Medulla oblongata (tissue), 1 donor: ENCODE measurements at regions not wholly inside any gene's neighbourhood (a gene's known extent, or its start where the extent isn't known, plus 50 kb on each side); places are given as distances from the start of the nearest gene placed in this dataset.
"Not testable (repeated sequence)": the region's sequence is repeated elsewhere in the genome, so short reads cannot be mapped to it uniquely, and the experiment has no call there.

Experiments used
- DNase-seq: peaks from one replicate; pipeline ENCODE4 v3.0.0-alpha.2; 2015; ENCODE audit errors: extremely low spot score

DNA sequence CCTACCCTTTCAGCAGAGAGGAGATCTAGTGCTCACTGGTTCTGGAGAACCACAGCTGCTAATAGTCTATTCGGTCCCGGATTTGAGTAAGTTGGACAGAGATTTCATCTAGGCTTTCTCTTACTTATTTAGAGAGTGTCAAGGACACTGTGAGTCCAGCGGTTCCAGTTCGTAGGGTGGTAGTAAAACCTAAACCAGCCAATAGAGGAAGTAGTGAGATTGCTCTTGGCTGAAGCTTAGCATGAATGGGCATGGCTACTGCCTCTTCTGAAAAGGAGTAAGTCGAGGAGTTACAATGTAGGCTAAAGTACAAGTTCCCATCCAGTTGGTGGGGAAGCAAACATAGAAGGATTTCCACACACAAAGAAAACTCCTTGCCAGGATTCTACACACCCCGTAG, 109.6 kb upstream of the MOCS2 start:
- DNase-seq, result no peak

DNA sequence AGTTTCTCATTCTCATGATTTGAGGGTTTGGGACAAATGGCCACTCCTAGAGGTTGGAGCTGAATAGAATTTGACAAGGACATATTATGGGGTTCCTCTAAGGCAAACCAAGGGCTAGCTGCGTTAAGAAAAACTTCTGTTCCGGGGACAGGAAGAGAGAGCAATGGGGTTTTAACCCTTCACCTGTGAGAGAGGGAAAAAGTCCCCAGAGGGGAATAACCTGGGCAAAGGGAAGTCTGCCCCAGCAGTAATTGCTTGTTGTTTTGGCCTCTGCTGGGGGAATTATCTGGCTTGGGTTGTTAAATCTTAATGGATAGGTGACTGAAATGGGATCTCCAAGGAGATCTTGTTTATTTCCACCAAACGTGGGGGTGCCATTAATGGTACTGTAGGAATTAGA, 110.1 kb upstream of the MOCS2 start:
- DNase-seq, result no peak

DNA sequence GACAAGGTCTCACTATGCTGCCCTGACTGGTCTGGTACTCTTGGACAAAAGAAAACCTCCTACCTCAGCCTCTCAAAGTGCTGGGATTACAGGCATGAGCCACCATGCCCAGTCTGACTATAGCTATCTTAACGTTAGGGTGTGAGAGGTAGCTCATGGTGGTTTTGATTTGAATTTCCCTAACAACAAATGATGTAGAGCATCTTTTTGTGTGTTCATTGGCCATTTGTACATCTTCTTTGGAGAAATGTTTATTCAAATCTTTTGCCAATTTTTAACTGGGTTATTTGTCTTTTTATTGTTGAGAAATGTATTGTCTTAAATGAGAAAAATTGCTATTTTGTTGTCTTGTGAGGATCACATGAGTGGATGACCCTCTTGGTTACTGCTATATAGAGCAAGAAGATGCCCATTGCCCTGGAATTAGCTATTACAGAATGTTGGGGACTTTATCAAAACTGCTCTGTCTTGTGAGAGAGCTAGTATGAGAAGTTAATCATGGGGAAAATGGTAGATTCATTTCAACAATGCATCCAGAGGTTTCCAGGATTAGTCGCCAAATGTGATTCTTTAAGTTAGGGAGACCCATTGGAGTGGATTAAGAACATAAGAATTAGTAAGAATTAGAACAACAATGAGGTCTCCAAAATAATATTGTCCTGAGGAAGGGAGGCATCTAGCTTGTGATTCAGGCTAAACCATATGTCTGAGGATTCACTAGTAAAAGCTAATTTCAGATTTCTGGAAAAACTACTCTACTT, 124.3 kb upstream of the MOCS2 start:
- DNase-seq, result no peak

DNA sequence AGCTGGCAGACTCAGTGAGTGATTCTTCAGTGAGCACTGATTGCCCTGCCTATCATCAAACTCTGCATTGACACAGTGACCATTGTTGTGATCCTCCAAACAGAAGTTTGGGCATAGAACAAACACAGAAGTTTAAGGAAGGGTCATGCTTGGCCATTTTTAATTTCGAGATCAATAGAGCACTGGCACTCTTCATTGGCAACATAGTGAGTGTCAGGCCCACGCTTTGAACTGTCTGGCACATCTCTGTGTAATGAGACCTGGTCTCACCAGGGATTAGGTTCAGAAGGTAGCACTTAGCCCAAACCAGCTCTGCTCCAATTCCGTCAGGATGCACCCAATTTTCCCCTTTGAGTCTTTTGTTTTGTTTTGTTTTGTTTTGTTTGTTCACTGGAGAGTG, 127.1 kb upstream of the MOCS2 start:
- DNase-seq, result no peak

DNA sequence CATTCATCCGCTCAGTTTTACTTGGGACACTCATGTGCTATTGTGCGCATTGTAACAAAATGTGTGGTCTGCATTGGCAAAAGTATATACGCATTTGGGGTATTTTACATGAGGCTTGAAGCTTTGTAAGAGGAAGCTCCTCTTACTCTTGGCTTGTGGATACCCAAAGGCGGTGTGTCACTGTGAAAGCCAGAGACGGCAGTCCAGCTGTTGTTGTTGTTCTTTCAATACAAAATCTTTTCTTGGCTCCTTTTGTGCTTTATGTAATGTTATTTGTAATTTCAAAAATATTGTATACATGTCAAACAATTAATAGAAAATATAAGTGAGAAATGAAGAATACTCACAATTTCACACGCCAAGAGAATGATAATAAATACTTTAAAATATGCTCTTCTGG, 128.3 kb upstream of the MOCS2 start:
- DNase-seq, result no peak

DNA sequence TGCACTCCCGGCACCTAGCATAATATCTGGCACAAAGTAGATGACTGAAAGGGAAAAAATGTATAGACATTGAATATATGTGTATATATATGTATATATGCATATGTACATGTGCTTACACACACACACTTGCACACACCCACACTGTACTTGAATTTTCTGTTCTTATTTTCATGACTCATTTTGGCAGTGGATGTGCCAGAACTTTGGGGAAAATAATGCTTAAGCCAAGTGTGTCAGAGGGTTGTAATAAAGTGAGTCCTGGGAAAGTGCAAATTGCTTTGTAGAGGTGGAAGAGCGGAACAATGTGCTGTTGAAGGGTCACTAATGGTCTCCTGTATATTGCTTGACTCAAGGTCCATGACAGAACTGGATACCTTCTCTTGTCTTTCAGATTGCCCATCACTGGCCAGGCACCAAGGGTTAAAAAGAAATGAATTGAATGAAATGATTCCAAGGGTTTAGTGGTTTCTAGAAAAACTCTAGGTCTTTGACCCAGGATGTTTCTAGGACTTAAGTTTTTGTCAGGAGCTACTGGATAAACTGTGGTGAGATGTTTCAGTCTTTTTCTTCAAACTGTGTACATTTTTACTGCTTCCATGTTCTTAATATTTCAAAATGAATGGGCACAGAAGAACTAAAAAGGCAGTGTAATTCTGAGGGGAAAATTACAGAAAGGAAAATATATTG, 129.9 kb upstream of the MOCS2 start:
- DNase-seq, result no peak

DNA sequence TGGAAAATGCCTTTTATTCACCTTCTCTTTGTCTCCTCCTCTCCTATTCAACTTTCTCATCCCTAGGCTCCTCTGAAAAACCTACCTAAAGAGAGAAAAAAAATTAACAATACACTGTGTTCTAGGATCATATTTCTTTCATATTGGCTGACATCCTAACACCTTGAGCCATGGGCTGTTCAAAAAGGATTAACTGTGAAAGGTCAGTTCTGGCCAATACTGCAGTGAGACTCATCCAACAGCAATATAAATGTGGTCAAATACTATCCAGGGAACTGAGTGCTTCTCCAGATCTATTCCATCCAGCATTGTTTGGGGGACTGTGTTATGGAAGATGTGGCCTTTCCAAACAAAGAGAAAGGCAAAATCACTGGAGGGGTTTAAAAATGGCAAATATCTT, 131.1 kb upstream of the MOCS2 start:
- no peak for DNase-seq

DNA sequence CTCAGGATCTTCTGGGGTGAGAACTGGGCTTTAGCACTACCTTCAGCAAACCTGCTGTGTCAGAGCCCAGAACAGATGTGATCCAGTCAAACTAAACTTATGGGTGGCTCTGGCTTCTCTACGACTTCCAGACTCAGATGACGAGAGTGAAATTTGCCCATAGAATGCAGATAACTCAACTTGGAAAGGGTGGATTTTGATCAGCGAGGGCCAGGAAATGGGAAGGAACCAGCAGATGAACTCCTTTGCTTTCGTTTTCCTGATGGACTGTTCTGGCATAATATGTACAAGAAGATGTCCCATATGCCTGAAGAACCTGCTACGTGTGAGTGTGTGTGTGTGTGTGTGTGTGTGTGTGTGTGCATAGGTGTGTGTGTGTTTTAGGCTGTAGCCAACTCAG, 132.0 kb upstream of the MOCS2 start:
- no peak for DNase-seq

DNA sequence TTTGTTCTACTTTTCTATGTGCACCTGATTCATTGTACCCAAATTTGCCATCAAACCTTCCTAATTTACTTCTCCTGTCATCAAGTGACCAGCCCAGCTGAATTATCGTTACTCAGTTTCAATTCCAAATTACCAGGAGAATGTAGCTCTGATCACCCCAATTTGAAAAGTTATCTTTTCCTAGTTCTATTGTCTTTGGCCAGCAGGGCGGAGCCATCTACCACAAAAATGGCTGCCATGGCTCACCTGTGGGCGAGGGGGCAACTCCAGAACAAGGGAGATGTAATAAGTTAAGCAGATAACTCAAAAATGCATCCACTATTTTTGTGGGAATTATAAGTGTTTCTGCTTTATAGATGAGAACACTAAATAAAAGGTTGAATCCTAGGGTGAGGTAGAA, 133.8 kb upstream of the MOCS2 start:
- DNase-seq, result no peak

DNA sequence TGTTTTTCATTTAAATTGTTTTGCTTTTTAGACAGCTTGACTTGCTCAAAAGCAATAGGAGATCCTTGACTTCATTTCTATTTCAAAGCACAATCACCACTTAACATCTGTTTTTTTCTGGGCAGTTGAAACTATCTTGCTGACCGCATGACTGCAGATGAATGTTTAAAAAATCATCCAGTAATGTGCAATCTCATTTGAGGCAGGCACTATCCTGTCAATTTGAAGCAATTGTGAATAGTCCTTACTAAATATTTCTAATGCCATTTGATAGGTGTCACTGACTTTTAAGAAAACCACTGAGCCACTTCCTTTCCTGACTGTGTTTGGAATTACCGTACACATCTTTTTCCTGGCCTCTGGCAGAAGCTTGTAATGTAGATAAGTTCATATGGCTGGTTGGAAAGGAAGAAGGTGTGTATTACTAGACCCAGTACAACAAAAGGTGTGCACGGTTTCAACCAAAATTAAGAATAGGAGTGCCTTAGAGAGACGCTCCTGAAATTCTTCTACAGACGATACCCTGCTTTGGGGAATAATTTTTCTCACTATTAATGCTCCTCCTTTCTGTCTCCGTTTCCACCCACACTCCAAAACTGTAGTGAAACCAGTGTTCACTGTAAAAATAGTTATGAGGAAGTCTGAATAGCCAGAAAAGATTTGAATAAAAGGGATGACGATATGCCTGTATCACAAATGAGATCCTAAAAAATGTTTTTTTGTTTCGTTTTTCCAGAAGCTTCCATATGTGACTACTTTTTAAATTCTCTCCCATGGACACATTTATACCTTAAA, 136.7 kb upstream of the MOCS2 start:
- DNase-seq, result no peak

DNA sequence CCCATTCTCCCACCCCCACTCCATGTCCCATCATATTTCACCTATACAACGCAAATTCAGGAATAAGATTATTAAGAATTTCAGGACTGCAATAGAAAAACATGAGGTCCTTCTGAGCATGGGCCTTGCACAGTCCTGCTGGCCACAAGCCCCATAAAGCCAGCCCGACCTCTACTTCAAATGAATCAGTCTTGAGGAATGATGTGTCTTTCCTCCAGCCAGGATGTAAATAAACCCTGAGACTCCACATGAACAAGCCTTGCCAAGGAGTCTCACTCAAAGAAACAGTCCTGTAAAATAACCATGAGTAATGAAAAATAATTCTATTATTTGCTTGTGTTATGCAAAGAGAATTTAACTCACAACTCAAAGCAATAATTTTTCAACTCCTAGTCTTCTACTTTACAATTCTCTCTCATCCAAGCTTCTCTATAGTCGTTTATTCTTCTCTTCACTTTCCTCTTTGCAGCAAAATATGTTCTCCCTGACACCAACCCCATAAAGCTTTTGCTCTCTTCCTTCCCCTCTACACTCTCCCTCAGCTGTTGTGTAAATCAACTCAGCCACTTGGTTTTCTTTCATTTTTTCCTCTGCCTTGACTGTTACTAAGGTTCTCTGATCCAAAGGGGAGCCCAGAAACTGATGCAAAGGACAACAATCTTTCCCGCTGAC, 140.1 kb upstream of the MOCS2 start:
- DNase-seq, result no peak

DNA sequence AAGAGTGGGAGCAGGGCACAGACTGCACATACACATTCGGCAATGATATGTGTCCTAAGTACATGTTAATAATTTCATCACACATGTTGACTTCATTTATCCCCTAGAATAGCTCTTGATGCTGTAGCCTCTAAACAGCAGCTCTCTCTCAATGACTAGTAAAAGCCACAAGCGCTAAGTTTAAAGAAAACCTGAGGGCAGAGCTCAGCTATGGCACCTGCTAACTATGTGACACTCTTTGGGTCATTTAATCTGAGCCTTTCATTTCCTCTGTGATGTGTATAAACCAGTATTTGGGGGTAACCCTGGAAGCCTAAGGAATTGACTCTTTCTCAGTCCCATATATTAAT, 140.6 kb upstream of the MOCS2 start:
- DNase-seq, result no peak

DNA sequence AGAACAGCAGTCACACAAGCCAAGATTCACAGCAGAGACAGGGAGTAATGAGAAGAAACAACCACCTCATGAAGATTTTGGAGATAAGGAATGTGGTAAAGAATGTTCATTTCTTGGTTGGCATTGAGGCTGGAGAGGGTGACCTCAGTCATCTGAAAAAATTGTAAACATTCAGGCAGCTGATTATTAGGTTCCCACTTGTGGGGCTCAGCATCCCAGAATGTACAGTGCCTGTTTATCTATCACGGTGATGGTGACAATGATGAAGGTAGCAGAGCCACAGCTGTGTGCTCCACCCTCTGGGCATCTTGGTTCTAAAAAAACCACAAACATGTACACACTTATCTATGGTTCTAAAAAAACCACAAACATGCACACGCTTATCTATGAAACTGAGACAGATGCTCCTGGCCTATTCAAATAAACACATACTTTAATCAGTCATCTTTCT, 143.9 kb upstream of the MOCS2 start:
- no peak for DNase-seq

DNA sequence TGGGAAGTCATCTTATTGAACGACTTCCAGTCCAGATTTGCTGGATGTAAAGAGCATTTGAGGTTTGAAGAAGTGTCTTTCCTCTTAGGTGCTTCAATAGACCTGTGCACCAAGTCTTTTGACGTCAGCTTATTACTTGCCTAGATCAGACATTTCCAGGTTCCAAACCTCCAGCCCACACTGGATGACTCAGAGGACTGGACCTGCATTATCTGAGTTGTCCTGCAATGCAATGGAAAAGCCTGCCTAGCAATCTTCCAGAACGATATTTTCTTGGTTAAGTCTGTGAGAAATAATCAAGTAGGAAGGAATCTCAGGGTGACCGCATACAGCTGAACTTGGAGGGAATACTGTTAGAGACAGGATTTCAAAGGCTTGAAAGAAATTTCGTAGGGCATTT, 147.2 kb upstream of the MOCS2 start:
- no peak for DNase-seq

DNA sequence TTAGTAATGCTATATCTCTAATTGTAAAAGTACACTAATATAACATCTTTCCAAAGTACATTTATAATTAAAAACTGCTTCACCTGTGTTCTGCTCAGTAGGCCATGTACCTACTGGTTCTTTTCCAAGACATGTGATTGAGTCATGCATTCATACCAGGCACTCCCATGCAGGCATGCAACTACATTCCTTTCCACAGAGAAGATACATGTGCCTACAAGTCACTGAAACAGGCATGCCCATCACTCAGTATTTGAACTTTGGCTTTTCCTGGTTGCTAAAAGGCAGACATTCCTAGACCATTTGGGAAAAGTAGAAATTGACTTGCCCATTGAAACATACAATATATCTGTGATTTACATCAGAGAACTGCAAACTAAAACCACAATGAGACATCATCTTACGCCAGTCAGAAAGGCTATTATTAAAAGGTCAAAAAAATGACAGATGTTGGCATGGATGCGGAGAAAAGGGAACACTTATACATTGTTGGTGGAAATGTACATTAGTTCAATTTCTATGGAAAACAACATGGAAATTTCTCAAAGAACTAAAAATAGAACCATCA, 148.3 kb upstream of the MOCS2 start:
- no peak for DNase-seq

DNA sequence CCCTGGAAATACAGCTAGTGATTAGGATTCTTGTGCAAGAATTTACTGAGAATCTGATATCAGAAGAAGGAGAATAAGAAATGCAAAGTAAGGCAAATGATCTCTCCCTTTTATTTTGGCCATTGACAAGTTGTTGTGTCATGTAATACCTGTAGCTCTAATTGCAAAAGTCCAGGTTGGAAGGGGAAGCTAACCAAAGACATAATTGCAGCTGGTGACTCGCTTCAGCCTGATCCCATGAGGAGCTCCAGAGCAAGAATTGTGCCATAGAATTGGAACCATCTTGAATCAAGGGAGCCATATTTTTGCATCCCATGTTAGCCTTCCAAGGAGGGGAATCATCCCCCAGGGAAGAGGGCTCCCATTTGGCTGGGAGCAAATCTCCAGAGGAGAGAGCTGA, 149.6 kb upstream of the MOCS2 start:
- no peak for DNase-seq

DNA sequence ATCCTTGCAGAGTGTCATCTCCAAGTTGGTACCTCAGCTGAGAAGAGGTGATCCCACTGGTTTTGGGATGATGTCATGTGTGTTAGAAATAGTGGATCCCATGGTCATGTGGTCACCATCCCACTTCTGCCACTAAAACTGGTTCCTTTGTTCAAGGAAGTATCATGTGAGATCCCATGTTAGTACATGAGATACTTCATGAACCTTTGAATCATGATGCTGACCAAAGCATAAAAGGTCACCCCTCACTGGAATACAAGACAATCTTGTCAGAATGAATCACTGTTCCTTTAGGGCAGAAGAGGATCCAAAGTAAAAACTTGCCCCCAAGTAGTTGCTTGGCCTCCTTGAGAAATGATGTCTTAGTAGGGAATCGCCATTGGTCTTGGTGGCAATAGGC, 150.9 kb upstream of the MOCS2 start:
- no peak for DNase-seq

DNA sequence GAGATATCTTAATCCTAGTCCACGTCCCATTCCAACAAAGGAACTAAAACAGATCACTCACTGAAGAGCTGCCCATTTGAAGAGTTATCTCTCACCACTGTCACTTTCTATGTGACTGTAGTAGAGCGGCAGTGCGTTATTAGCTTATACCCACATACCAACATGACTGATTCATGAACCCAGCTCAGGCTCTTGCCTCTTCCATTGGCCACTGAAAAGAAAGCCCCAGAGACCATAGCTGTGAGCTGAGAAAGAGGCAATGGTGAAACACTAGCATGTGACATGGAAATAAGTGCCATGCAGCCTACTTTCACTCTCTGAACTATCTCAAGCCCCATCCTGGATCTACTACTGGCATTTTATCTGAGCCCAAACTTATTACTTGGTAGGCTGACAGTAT, 151.7 kb upstream of the MOCS2 start:
- no peak for DNase-seq

DNA sequence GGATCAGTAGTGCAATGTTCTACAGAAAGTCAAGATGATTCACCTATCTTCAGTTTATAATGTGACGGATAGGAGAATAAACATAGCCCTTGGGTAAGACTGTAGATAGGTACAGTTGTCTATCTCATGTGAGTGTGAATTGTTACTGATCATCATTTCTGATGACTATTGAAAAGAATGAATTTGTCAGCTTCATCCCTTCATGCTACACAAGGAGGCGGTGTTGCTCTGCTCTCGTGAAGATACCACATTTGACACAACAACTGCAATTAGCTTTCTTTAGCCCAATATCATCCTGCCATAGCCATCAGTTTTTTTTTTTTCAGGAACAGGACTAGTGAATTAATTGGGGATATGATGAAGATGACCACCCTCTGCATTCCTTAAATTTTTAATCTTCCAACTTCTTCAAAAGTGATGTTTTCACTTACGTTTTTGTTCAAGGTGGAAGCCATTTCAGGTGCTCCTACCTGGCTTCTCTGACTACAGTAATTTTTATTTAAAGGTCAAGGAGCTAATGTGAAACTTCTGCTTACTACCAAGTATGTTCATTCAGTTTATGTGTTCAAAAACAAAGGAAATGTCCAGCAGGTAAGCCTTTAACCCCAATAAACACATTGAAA, 152.9 kb upstream of the MOCS2 start:
- DNase-seq, result no peak

DNA sequence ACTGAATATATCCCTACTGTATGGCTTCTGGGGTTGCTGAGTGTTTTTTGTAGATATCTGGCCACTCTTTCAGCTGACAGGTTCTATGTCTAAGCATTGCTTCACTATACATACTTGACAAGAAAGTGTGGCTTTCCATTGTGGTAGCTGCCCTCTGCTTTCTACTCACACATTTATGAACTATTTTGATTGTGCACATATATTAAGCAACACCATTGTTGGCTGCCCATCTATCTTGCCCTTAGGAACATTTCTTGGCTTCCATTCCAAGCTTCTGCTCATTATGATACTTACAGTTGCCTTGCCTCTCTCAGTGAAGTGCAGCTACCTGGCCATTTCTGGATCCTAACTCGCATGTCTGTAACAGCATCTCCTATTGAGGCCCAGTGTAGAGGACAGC, 153.6 kb upstream of the MOCS2 start:
- no peak for DNase-seq

DNA sequence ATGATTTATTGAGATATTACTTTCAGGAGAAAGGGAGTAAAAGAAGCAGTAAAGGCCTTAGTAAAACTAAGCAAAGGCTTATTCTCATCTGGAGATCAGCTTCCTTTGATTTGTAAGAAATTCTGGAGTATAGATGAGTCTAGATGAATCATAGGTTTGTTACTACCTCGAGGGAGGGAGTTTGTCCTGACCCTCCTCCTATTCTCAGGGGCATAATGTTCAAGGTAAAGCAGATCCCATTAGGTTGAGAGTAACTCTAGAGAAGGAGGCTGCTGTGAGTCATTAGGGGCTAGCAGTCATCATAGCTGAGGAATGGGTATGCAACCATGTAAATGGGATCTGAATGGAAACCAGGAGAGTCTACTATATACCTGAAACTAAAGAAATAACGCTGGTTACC, 155.5 kb upstream of the MOCS2 start:
- no peak for DNase-seq

DNA sequence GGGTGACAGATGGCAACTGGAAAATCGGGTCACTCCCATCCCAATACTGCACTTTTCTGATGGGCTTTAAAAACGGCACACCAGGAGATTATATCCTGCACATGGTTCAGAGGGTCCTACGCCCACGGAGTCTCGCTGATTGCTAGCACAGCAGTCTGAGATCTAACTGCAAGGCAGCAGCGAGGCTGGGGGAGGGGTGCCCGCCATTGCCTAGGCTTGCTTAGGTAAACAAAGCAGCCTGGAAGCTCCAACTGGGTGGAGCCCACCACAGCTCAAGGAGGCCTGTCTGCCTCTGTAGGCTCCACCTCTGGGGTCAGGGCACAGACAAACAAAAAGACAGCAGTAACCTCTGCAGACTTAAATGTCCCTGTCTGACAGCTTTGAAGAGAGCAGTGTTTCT, 158.7 kb upstream of the MOCS2 start:
- DNase-seq, result not testable (repeated sequence)
